H1 (cell line): ENCODE measurements at regions not wholly inside any gene's neighbourhood (a gene's known extent, or its start where the extent isn't known, plus 50 kb on each side); places are given as distances from the start of the nearest gene placed in this dataset.

Experiments
- CTCF ChIA-PET: fragments of 300-600 bp; sonication (Branson Sonifier 250); formaldehyde crosslinking; loops from one replicate; lab custom pipeline; 2021; ENCODE audit not compliant: partially characterized antibody; lab: Charles Lee
- POLR2A ChIA-PET: fragments of 300-600 bp; sonication (Branson Sonifier 250); formaldehyde crosslinking; loops from one replicate; lab custom pipeline; 2021; ENCODE audit warnings: inconsistent platforms; ENCODE audit not compliant: partially characterized antibody; lab: Charles Lee
- DNase-seq, 2 experiments: peaks; one replicate each; pipeline versions ENCODE4 v3.0.0 to v3.0.0-alpha.2; 2010 to 2022; ENCODE audit warnings: low spot score in 2 of 2, low read depth in 1 of 2, mixed read lengths in 1 of 2
- FAIRE-seq: peaks from 2 replicates; lab custom pipeline; 2011; peaks lifted over from hg19 to GRCh38; lab: Jason Lieb, UNC
- H2AFZ ChIP-seq: 2 replicates; pipeline ENCODE4 v1.8.1; 2012; ENCODE audit warnings: low read length, inconsistent platforms
- H2AK5ac ChIP-seq: 2 replicates; pipeline ENCODE4 v1.6.1; 2013; ENCODE audit warnings: low read depth, low read length
- H2BK120ac ChIP-seq: replicated peaks from 2 replicates; pipeline ENCODE3; 2013; ENCODE audit warnings: low read depth, low read length, inconsistent platforms
- H2BK12ac ChIP-seq: 2 replicates; pipeline ENCODE4 v1.6.1; 2013; ENCODE audit warnings: low read depth, low read length
- H2BK15ac ChIP-seq: 2 replicates; pipeline ENCODE4 v1.6.1; 2013; ENCODE audit warnings: low read length
- H2BK20ac ChIP-seq: 2 replicates; pipeline ENCODE4 v1.6.1; 2013; ENCODE audit warnings: low read length
- H2BK5ac ChIP-seq: 2 replicates; pipeline ENCODE4 v1.6.1; 2013; ENCODE audit warnings: low read depth, low read length
- H3K14ac ChIP-seq: 2 replicates; pipeline ENCODE4 v1.6.1; 2013; ENCODE audit warnings: inconsistent platforms; ENCODE audit not compliant: insufficient read length
- H3K18ac ChIP-seq: 2 replicates; pipeline ENCODE4 v1.6.1; 2013; ENCODE audit warnings: low read length; ENCODE audit errors: extremely low read depth
- H3K23ac ChIP-seq: 2 replicates; pipeline ENCODE4 v1.6.1; 2013; ENCODE audit warnings: inconsistent platforms; ENCODE audit not compliant: insufficient read length
- H3K23me2 ChIP-seq: 2 replicates; pipeline ENCODE4 v1.6.1; 2013; ENCODE audit warnings: low read depth, low read length
- H3K27ac ChIP-seq: 2 replicates; pipeline ENCODE4 v1.6.1; 2011; ENCODE audit warnings: low read depth, low read length, inconsistent platforms
- H3K27me3 ChIP-seq, 4 experiments: replicated peaks in 1 of 4; 1 replicate in 1 of 4; 2 replicates in 3 of 4; pipeline versions ENCODE4 v1.6.1 to v1.8.1; 2011 to 2013; ENCODE audit warnings: low read length in 3 of 4, mild to moderate bottlenecking in 3 of 4, inconsistent platforms in 2 of 4, mixed read lengths in 2 of 4, moderate library complexity in 1 of 4; ENCODE audit not compliant: control insufficient read depth in 3 of 4, insufficient read depth in 3 of 4; ENCODE audit errors: extremely low read depth in 1 of 4
- H3K36me3 ChIP-seq, 4 experiments: 2 replicates each; pipeline versions ENCODE4 v1.6.1 to v1.8.1; 2011 to 2013; ENCODE audit warnings: mild to moderate bottlenecking in 4 of 4, low read length in 3 of 4, moderate library complexity in 2 of 4, control low read depth in 1 of 4, inconsistent platforms in 1 of 4; ENCODE audit not compliant: insufficient read depth in 4 of 4, control insufficient read depth in 2 of 4
- H3K4ac ChIP-seq: replicated peaks from 2 replicates; pipeline ENCODE3; 2013; ENCODE audit warnings: low read length, low read depth, mixed read lengths, inconsistent platforms; ENCODE audit not compliant: insufficient read length
- H3K4me1 ChIP-seq, 4 experiments: replicated peaks in 1 of 4; 1 replicate in 1 of 4; 2 replicates in 3 of 4; pipeline versions ENCODE4 v1.6.1 to v1.8.1; 2011 to 2013; ENCODE audit warnings: low read length in 3 of 4, inconsistent platforms in 2 of 4, mixed read lengths in 1 of 4; ENCODE audit not compliant: insufficient read depth in 4 of 4, control insufficient read depth in 3 of 4
- H3K4me2 ChIP-seq, 2 experiments: 2 replicates each; pipeline versions ENCODE4 v1.6.1 to v1.8.1; 2011 to 2013; ENCODE audit warnings: low read depth in 2 of 2, low read length in 2 of 2, control low read depth in 1 of 2, inconsistent platforms in 1 of 2, mild to moderate bottlenecking in 1 of 2; ENCODE audit not compliant: insufficient read depth in 1 of 2
- H3K4me3 ChIP-seq, 4 experiments: fragments of 200-600, 300-600 bp in 1 of 4; sonication (generic), shearing (Covaris generic), sonication (Bioruptor Twin) in 1 of 4; 2 replicates each; pipeline versions ENCODE4 v1.5.1 to v1.8.1; 2011 to 2016; ENCODE audit warnings: low read length in 4 of 4, low read depth in 3 of 4, control low read depth in 2 of 4, inconsistent platforms in 2 of 4, mild to moderate bottlenecking in 2 of 4, mixed read lengths in 1 of 4, moderate library complexity in 1 of 4; ENCODE audit not compliant: insufficient read depth in 2 of 4; ENCODE audit errors: extremely low read depth in 1 of 4
- H3K56ac ChIP-seq: replicated peaks from 2 replicates; pipeline ENCODE3; 2013; ENCODE audit warnings: low read depth, mild to moderate bottlenecking, mixed read lengths, low read length, inconsistent platforms; ENCODE audit not compliant: insufficient read length
- H3K79me1 ChIP-seq: 2 replicates; pipeline ENCODE4 v1.6.1; 2013; ENCODE audit warnings: low read depth, low read length, control low read depth
- H3K79me2 ChIP-seq, 2 experiments: 2 replicates each; pipeline versions ENCODE4 v1.6.1 to v1.8.1; 2012 to 2013; ENCODE audit warnings: low read length in 2 of 2, mild to moderate bottlenecking in 2 of 2, inconsistent platforms in 1 of 2; ENCODE audit not compliant: insufficient read depth in 2 of 2, control insufficient read depth in 1 of 2
- H3K9ac ChIP-seq, 4 experiments: replicated peaks in 1 of 4; 1 replicate in 1 of 4; 2 replicates in 3 of 4; pipeline versions ENCODE4 v1.6.1 to v1.8.1; 2011 to 2013; ENCODE audit warnings: low read depth in 3 of 4, low read length in 3 of 4, control low read depth in 2 of 4, mild to moderate bottlenecking in 2 of 4, moderate library complexity in 2 of 4, inconsistent platforms in 1 of 4; ENCODE audit errors: extremely low read depth in 1 of 4
- H3K9me3 ChIP-seq, 2 experiments: 2 replicates each; pipeline versions ENCODE4 v1.6.1 to v1.8.1; 2012 to 2013; ENCODE audit warnings: mild to moderate bottlenecking in 2 of 2, moderate library complexity in 2 of 2, control low read depth in 1 of 2, inconsistent platforms in 1 of 2, low read depth in 1 of 2, low read length in 1 of 2, mixed read lengths in 1 of 2; ENCODE audit not compliant: insufficient read depth in 2 of 2
- H4K20me1 ChIP-seq, 2 experiments: replicated peaks in 1 of 2; 2 replicates each; pipeline versions ENCODE3 to v1.8.1; 2011 to 2013; ENCODE audit warnings: inconsistent platforms in 2 of 2, low read length in 2 of 2, mild to moderate bottlenecking in 1 of 2; ENCODE audit not compliant: insufficient read depth in 2 of 2, control insufficient read depth in 1 of 2
- H4K5ac ChIP-seq: 2 replicates; pipeline ENCODE4 v1.6.1; 2013; ENCODE audit warnings: low read length, low read depth, mixed read lengths, inconsistent platforms; ENCODE audit not compliant: insufficient read length
- H4K8ac ChIP-seq: 2 replicates; pipeline ENCODE4 v1.8.0; 2013; ENCODE audit warnings: mild to moderate bottlenecking, moderate library complexity, low read length, inconsistent platforms; ENCODE audit not compliant: insufficient read depth; ENCODE audit errors: extremely low read depth
- H4K91ac ChIP-seq: replicated peaks from 2 replicates; pipeline ENCODE3; 2013; ENCODE audit warnings: low read length, mixed read lengths, inconsistent platforms; ENCODE audit not compliant: insufficient read length
- BRCA1 ChIP-seq: IDR thresholded peaks from 2 replicates; pipeline ENCODE4 v1.6.1; 2012; ENCODE audit warnings: low read depth, low read length, improper control_type of control experiment
- CEBPB ChIP-seq: IDR thresholded peaks from 2 replicates; pipeline ENCODE4 v1.6.1; 2012; ENCODE audit warnings: low read depth, low read length
- CTBP2 ChIP-seq: IDR thresholded peaks from 2 replicates; pipeline ENCODE4 v1.7.0; 2011; ENCODE audit warnings: borderline replicate concordance, mild to moderate bottlenecking, moderate library complexity, mixed read lengths, low read length; ENCODE audit not compliant: insufficient read depth, insufficient read length
- HDAC2 ChIP-seq, 2 experiments: fragments of 300-600 bp in 1 of 2; sonication (generic) in 1 of 2; IDR thresholded peaks; 2 replicates each; pipeline ENCODE4 v1.6.1; 2011 to 2012; ENCODE audit warnings: low read depth in 2 of 2, low read length in 2 of 2, mild to moderate bottlenecking in 2 of 2, moderate library complexity in 2 of 2, borderline replicate concordance in 1 of 2, inconsistent platforms in 1 of 2
- NANOG ChIP-seq: IDR thresholded peaks from 2 replicates; pipeline ENCODE4 v1.6.1; 2011; ENCODE audit warnings: low read length, low read depth, mild to moderate bottlenecking, inconsistent platforms; ENCODE audit not compliant: insufficient read depth, poor library complexity, severe bottlenecking
- POU5F1 ChIP-seq: IDR thresholded peaks from 2 replicates; pipeline ENCODE4 v1.6.1; 2011; ENCODE audit warnings: low read depth, mild to moderate bottlenecking, low read length, moderate library complexity
- RNF2 ChIP-seq: fragments of 200-900, 300-1000 bp; sonication (generic); IDR thresholded peaks from 2 replicates; pipeline ENCODE4 v1.7.1; 2016; ENCODE audit warnings: borderline replicate concordance, low read depth, mild to moderate bottlenecking, antibody characterized with exemption, low read length; ENCODE audit not compliant: poor library complexity, severe bottlenecking; ENCODE audit errors: missing control alignments
- RXRA ChIP-seq: IDR thresholded peaks from 2 replicates; pipeline ENCODE4 v1.6.1; 2011; ENCODE audit warnings: low read depth, mild to moderate bottlenecking, low read length, moderate library complexity; ENCODE audit not compliant: insufficient read depth
- SIN3A ChIP-seq, 2 experiments: IDR thresholded peaks in 1 of 2; conservative IDR thresholded peaks in 1 of 2; 2 replicates each; pipeline ENCODE4 v1.6.1; 2011 to 2012; ENCODE audit warnings: low read length in 2 of 2, improper control_type of control experiment in 1 of 2, low read depth in 1 of 2, mild to moderate bottlenecking in 1 of 2
- TEAD4 ChIP-seq: IDR thresholded peaks from 2 replicates; pipeline ENCODE4 v1.6.1; 2012; ENCODE audit warnings: low read depth, low read length, inconsistent platforms, mixed read lengths
- USF2 ChIP-seq: IDR thresholded peaks from 2 replicates; pipeline ENCODE4 v1.6.1; 2011; ENCODE audit warnings: low read length, improper control_type of control experiment
- YY1 ChIP-seq: IDR thresholded peaks from 2 replicates; pipeline ENCODE4 v1.6.1; 2011; ENCODE audit warnings: low read depth, mild to moderate bottlenecking, low read length
- WGBS, 2 experiments: shearing (Covaris generic) in 1 of 2; methylation state at CpG; one replicate each; pipeline versions ENCODE4 v1.1.6 to v1.1.7; 2013 to 2015; ENCODE audit warnings: low lambda C conversion rate in 2 of 2, mixed read lengths in 2 of 2, inconsistent platforms in 1 of 2, low coverage in 1 of 2, missing lambda C conversion rate in 1 of 2; ENCODE audit not compliant: insufficient replicate concordance in 2 of 2, insufficient coverage in 1 of 2, insufficient read length in 1 of 2; ENCODE audit errors: extremely low coverage in 1 of 2, missing lambda C conversion rate in 1 of 2; 5-methylcytosine and 5-hydroxymethylcytosine counted together

- Histone ChIP-seq H3K56ac (no peak overlapping the region), H3K4ac (no peak overlapping the region), H3K27ac (no peak overlapping the region), H2BK120ac (no peak overlapping the region), H4K5ac (no peak overlapping the region), H3K79me1 (no peaks in the 10 kb centered on the region), H3K23me2 (no peaks in the 10 kb centered on the region; the same call in 1 of the 2 replicates), H2BK15ac (no peak overlapping the region), H3K14ac (no peak overlapping the region), H3K23ac (no peak overlapping the region), H4K8ac (no peak overlapping the region), H4K91ac (no peak overlapping the region), H3K36me3 (no peaks in the 10 kb centered on the region; a peak in 1 of 8 replicates), H3K27me3 (peaks cover 0 to 6% (median 1%) of the 10 kb centered on the region in 4 experiments; a peak in 2 of 7 replicates), H2BK12ac (no peak overlapping the region), H3K9ac (no peak overlapping the region), H3K4me3 (no peak overlapping the region), H3K79me2 (no peaks in the 10 kb centered on the region), H2BK5ac (no peak overlapping the region), H2BK20ac (no peak overlapping the region), H3K4me1 (no peaks in the 10 kb centered on the region), H3K9me3 (no peaks in the 10 kb centered on the region), H3K18ac (no peak overlapping the region), H3K4me2 (no peak overlapping the region), H2AK5ac (no peak overlapping the region), H2AFZ (no peak overlapping the region), H4K20me1 (no peaks in the 10 kb centered on the region)
- WGBS, 2 experiments = 92% methylated on average over 2 of the region's 2 CpGs; no CpG with 5 or more reads in 1 of the 2 experiments
- ChIA-PET CTCF (interaction anchor here (1.1 kb wide), 1 partner anchor 91 kb away, joined by 3 read pairs; no protein-coding TSS in a partner anchor), POLR2A (no interaction called here)
- DNase-seq (no peak), FAIRE-seq (no peak)
- no peak for TF ChIP-seq TEAD4
- no peak for TF ChIP-seq BRCA1
- no peak for TF ChIP-seq YY1
- no peak for TF ChIP-seq USF2
- no peak for TF ChIP-seq SIN3A (conservative IDR thresholded peaks at IDR 0.05 in 1 of 2, IDR thresholded peaks at IDR 0.05 in 1 of 2; ENCODE audit: low read depth in 1 of 2, low read length in 2 of 2)
- TF ChIP-seq RNF2 = no peak
- TF ChIP-seq HDAC2 (IDR thresholded peaks at IDR 0.05; ENCODE audit: borderline replicate concordance in 1 of 2, low read depth in 2 of 2, low read length in 2 of 2) = no peak
- TF ChIP-seq CEBPB = no peak
- TF ChIP-seq RXRA = no peak
- no peak for TF ChIP-seq NANOG
- no peak for TF ChIP-seq POU5F1
- no peak for TF ChIP-seq CTBP2
Measured at GRCh38 chr1:157286096-157286495, 147.9 kb upstream of the ETV3 start.
